B cell (primary cell): ENCODE measurements at regions not wholly inside any gene's neighbourhood (a gene's known extent, or its start where the extent isn't known, plus 50 kb on each side); places are given as distances from the start of the nearest gene placed in this dataset.
"Not testable (repeated sequence)": the region's sequence is repeated elsewhere in the genome, so short reads cannot be mapped to it uniquely, and the experiment has no call there.

Experiments used
- ATAC-seq: fragments of 200-7000 bp; cut with Tn5 transposase; one replicate; pipeline ENCODE4 v1.10.0; 2021; ENCODE audit warnings: low read depth, mild to moderate bottlenecking, moderate number of reproducible peaks, moderate library complexity
- CTCF ChIA-PET: fragments of 350-600 bp; sonication (Branson Sonifier 250); formaldehyde crosslinking; loops from one replicate; lab custom pipeline; 2021; ENCODE audit warnings: antibody characterized with exemption, inconsistent platforms; lab: Charles Lee
- POLR2A ChIA-PET: fragments of 350-600 bp; sonication (Branson Sonifier 250); formaldehyde crosslinking; loops from one replicate; lab custom pipeline; 2021; ENCODE audit warnings: antibody characterized with exemption; lab: Charles Lee
- DNase-seq: peaks from one replicate; pipeline ENCODE4 v3.0.0; 2013
- H2AFZ ChIP-seq: 2 replicates; pipeline ENCODE4 v1.6.1; 2012; ENCODE audit warnings: mild to moderate bottlenecking, low read depth, low read length; ENCODE audit not compliant: insufficient read depth, poor library complexity, severe bottlenecking
- H3K27ac ChIP-seq, 2 donors: 1 replicate in 1 of 2; 2 replicates in 1 of 2; pipeline ENCODE4 v1.5.1; 2012 to 2013; ENCODE audit warnings: low read length in 2 of 2, mild to moderate bottlenecking in 2 of 2, moderate library complexity in 1 of 2
- H3K27me3 ChIP-seq, 4 experiments: fragments of 200-600 bp in 1 of 4; sonication (generic) in 1 of 4; replicated peaks in 1 of 4; 1 replicate in 2 of 4; 2 replicates in 2 of 4; pipeline versions ENCODE4 v1.6.1 to v1.7.0; 2013 to 2016; ENCODE audit warnings: low read length in 3 of 4, mild to moderate bottlenecking in 2 of 4, mixed read lengths in 1 of 4, moderate library complexity in 1 of 4; ENCODE audit not compliant: insufficient read depth in 4 of 4, control insufficient read depth in 3 of 4; ENCODE audit errors: control extremely low read depth in 1 of 4
- H3K36me3 ChIP-seq, 2 experiments: replicated peaks in 1 of 2; 1 replicate in 1 of 2; 2 replicates in 1 of 2; pipeline versions ENCODE4 v1.6.1 to v1.7.1; 2013; ENCODE audit warnings: low read length in 1 of 2; ENCODE audit not compliant: insufficient read depth in 2 of 2, control insufficient read depth in 1 of 2; ENCODE audit errors: control extremely low read depth in 1 of 2, extremely low read depth in 1 of 2
- H3K4me1 ChIP-seq, 2 donors: fragments of 200-600 bp in 1 of 2; sonication (generic) in 1 of 2; 1 replicate in 1 of 2; 2 replicates in 1 of 2; pipeline versions ENCODE4 v1.5.1 to v1.6.1; 2013 to 2017; ENCODE audit warnings: low read length in 2 of 2; ENCODE audit not compliant: control insufficient read depth in 2 of 2, insufficient read depth in 2 of 2
- H3K4me2 ChIP-seq: replicated peaks from 2 replicates; pipeline ENCODE3; 2012; ENCODE audit warnings: mild to moderate bottlenecking, low read depth, low read length; ENCODE audit not compliant: poor library complexity, severe bottlenecking
- H3K4me3 ChIP-seq, 5 experiments: fragments of 200-600 bp in 1 of 5; sonication (generic) in 1 of 5; 1 replicate in 3 of 5; 2 replicates in 2 of 5; pipeline versions ENCODE4 v1.5.1 to v1.7.0; 2011 to 2016; ENCODE audit warnings: low read length in 4 of 5, mild to moderate bottlenecking in 4 of 5, low read depth in 2 of 5, control low read depth in 1 of 5, moderate library complexity in 1 of 5; ENCODE audit not compliant: insufficient read depth in 1 of 5; ENCODE audit errors: control extremely low read depth in 1 of 5, extremely low read depth in 1 of 5
- H3K79me2 ChIP-seq: fragments of 200-600 bp; sonication (generic); one replicate; pipeline ENCODE4 v1.6.0; 2016; ENCODE audit warnings: low read length; ENCODE audit not compliant: control insufficient read depth, insufficient read depth
- H3K9ac ChIP-seq: fragments of 200-600 bp; sonication (generic); 2 replicates; pipeline ENCODE4 v1.6.1; 2017; ENCODE audit warnings: mild to moderate bottlenecking, low read length, moderate library complexity
- H3K9me3 ChIP-seq, 3 donors: one replicate each; pipeline versions ENCODE4 v1.6.1 to v1.7.1; 2013; ENCODE audit warnings: low read length in 2 of 3; ENCODE audit not compliant: control insufficient read depth in 2 of 3, insufficient read depth in 1 of 3; ENCODE audit errors: control extremely low read depth in 1 of 3
- H4K20me1 ChIP-seq: 2 replicates; pipeline ENCODE4 v1.6.0; 2012; ENCODE audit warnings: mild to moderate bottlenecking, low read length; ENCODE audit not compliant: insufficient read depth, control insufficient read depth, poor library complexity, severe bottlenecking
- H3K27ac Mint-ChIP-seq: one replicate; pipeline ENCODE4 v1.8.0; 2021; ENCODE audit warnings: mixed read lengths
- H3K27me3 Mint-ChIP-seq: one replicate; pipeline ENCODE4 v1.8.0; 2021; ENCODE audit warnings: mixed read lengths
- H3K4me1 Mint-ChIP-seq: one replicate; pipeline ENCODE4 v1.8.0; 2021; ENCODE audit warnings: mixed read lengths
- H3K4me3 Mint-ChIP-seq: one replicate; pipeline ENCODE4 v1.8.0; 2021; ENCODE audit warnings: mixed read lengths
- H3K9me3 Mint-ChIP-seq: one replicate; pipeline ENCODE4 v1.8.0; 2022; ENCODE audit warnings: mixed read lengths; ENCODE audit not compliant: insufficient read depth
- CTCF ChIP-seq: fragments of 200-600 bp; IDR thresholded peaks from one replicate; pipeline ENCODE4 v1.8.0; 2022; ENCODE audit warnings: antibody characterized with exemption, mild to moderate bottlenecking
- EZH2 ChIP-seq: IDR thresholded peaks from 2 replicates; pipeline ENCODE4 v1.6.1; 2012; ENCODE audit warnings: borderline replicate concordance, low read depth, mild to moderate bottlenecking, moderate library complexity, low read length; ENCODE audit not compliant: insufficient read depth, poor library complexity, severe bottlenecking
- WGBS: methylation state at CpG from one replicate; pipeline ENCODE4 v1.1.5; 2013; ENCODE audit warnings: missing lambda C conversion rate; ENCODE audit not compliant: insufficient coverage; 5-methylcytosine and 5-hydroxymethylcytosine counted together
- intact Hi-C: fragments of 100-400 bp; cut with micrococcal nuclease; formaldehyde crosslinking; loops from one replicate; pipeline ENCODE4 v1.10.0; 2022

- H3K27me3 ChIP-seq, result peaks cover 0 to 29% (median 12%) of the 10 kb centered on the region in 4 experiments
- H3K4me2 ChIP-seq, H3K9me3 Mint-ChIP-seq, intact Hi-C loops, H3K36me3 ChIP-seq, H3K4me3 ChIP-seq, H2AFZ ChIP-seq, H3K9me3 ChIP-seq, ATAC-seq, H3K27ac ChIP-seq, H3K9ac ChIP-seq, H4K20me1 ChIP-seq, H3K4me3 Mint-ChIP-seq, CTCF ChIA-PET, H3K79me2 ChIP-seq, H3K27ac Mint-ChIP-seq, DNase-seq: not testable (repeated sequence)
- 90% methylated on average over 2 of the region's 3 CpGs for WGBS
- POLR2A ChIA-PET, result interaction anchor here (0.8 kb wide), 1 partner anchor 9 kb away, joined by 3 read pairs; no protein-coding TSS in a partner anchor
- peaks cover 31% of the 10 kb centered on the region for H3K27me3 Mint-ChIP-seq
- peaks cover 23% of the 10 kb centered on the region for H3K4me1 Mint-ChIP-seq
- H3K4me1 ChIP-seq, result peaks cover 11 to 15% of the 10 kb centered on the region in 2 donors
These were observed 119.1 kb downstream of the PPIAL4G start for GRCh38 chr1:148363979-148364378.

GRCh38 chr1:148363439-148363810, 119.7 kb downstream of the PPIAL4G start:
- H3K4me1 ChIP-seq, result peaks cover 11 to 15% of the 10 kb centered on the region in 2 donors
- no peak overlapping the region for H3K9ac ChIP-seq
- H3K36me3 ChIP-seq, result no peaks in the 10 kb centered on the region
- H3K9me3 ChIP-seq, result no peaks in the 10 kb centered on the region
- ATAC-seq (no peak), DNase-seq (no peak)
- H3K9me3 Mint-ChIP-seq, result no peaks in the 10 kb centered on the region
- no peak overlapping the region for H3K4me2 ChIP-seq
- H3K4me1 Mint-ChIP-seq, result peaks cover 23% of the 10 kb centered on the region
- no peak overlapping the region for H3K4me3 Mint-ChIP-seq
- H2AFZ ChIP-seq, result no peak overlapping the region
- no peak overlapping the region for H3K27ac Mint-ChIP-seq
- H4K20me1 ChIP-seq, result no peaks in the 10 kb centered on the region
- no peaks in the 10 kb centered on the region for H3K79me2 ChIP-seq
- no peak overlapping the region for H3K27ac ChIP-seq
- TF ChIP-seq EZH2 (no peak), CTCF (no peak)
- H3K27me3 Mint-ChIP-seq, result peaks cover 33% of the 10 kb centered on the region
- intact Hi-C loops, result no loop called here
- CTCF ChIA-PET, result no interaction called here
- WGBS, result 75% methylated on average over 2 of the region's 2 CpGs
- POLR2A ChIA-PET, result no interaction called here
- H3K4me3 ChIP-seq, result no peak overlapping the region
- H3K27me3 ChIP-seq, result peaks cover 0 to 30% (median 13%) of the 10 kb centered on the region in 4 experiments
